ENCODE measurements at regions not wholly inside any gene's neighbourhood (a gene's known extent, or its start where the extent isn't known, plus 50 kb on each side); places are given as distances from the start of the nearest gene placed in this dataset.

DNA sequence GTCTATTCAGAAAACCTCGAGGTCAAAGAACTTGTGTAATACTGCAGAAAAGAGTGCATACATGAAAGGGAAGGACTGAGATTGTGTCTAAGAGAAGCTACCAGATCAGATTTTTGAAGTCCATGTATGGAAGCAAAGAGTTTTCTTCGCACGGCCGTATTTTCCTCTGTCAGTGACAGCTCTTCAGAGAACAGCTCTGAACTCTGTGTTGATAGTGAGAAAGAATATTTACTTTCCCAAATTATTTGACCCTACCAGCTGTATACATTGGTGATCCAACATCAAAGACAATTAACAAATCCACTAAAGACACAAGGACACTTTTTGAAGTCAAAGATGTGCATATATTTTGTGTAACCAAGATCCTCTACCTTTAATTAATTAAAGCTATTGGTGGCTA, 107.8 kb upstream of the PSMD7 start (continued):
- TF ChIP-seq, protein P1, sequence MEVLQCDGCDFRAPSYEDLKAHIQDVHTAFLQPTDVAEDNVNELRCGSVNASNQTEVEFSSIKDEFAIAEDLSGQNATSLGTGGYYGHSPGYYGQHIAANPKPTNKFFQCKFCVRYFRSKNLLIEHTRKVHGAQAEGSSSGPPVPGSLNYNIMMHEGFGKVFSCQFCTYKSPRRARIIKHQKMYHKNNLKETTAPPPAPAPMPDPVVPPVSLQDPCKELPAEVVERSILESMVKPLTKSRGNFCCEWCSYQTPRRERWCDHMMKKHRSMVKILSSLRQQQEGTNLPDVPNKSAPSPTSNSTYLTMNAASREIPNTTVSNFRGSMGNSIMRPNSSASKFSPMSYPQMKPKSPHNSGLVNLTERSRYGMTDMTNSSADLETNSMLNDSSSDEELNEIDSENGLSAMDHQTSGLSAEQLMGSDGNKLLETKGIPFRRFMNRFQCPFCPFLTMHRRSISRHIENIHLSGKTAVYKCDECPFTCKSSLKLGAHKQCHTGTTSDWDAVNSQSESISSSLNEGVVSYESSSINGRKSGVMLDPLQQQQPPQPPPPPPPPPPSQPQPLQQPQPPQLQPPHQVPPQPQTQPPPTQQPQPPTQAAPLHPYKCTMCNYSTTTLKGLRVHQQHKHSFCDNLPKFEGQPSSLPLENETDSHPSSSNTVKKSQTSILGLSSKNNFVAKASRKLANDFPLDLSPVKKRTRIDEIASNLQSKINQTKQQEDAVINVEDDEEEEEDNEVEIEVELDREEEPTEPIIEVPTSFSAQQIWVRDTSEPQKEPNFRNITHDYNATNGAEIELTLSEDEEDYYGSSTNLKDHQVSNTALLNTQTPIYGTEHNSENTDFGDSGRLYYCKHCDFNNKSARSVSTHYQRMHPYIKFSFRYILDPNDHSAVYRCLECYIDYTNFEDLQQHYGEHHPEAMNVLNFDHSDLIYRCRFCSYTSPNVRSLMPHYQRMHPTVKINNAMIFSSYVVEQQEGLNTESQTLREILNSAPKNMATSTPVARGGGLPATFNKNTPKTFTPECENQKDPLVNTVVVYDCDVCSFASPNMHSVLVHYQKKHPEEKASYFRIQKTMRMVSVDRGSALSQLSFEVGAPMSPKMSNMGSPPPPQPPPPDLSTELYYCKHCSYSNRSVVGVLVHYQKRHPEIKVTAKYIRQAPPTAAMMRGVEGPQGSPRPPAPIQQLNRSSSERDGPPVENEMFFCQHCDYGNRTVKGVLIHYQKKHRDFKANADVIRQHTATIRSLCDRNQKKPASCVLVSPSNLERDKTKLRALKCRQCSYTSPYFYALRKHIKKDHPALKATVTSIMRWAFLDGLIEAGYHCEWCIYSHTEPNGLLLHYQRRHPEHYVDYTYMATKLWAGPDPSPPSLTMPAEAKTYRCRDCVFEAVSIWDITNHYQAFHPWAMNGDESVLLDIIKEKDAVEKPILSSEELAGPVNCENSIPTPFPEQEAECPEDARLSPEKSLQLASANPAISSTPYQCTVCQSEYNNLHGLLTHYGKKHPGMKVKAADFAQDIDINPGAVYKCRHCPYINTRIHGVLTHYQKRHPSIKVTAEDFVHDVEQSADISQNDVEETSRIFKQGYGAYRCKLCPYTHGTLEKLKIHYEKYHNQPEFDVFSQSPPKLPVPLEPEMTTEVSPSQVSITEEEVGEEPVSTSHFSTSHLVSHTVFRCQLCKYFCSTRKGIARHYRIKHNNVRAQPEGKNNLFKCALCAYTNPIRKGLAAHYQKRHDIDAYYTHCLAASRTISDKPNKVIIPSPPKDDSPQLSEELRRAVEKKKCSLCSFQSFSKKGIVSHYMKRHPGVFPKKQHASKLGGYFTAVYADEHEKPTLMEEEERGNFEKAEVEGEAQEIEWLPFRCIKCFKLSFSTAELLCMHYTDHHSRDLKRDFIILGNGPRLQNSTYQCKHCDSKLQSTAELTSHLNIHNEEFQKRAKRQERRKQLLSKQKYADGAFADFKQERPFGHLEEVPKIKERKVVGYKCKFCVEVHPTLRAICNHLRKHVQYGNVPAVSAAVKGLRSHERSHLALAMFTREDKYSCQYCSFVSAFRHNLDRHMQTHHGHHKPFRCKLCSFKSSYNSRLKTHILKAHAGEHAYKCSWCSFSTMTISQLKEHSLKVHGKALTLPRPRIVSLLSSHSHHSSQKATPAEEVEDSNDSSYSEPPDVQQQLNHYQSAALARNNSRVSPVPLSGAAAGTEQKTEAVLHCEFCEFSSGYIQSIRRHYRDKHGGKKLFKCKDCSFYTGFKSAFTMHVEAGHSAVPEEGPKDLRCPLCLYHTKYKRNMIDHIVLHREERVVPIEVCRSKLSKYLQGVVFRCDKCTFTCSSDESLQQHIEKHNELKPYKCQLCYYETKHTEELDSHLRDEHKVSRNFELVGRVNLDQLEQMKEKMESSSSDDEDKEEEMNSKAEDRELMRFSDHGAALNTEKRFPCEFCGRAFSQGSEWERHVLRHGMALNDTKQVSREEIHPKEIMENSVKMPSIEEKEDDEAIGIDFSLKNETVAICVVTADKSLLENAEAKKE (CRISPR knock-in tag; IDR thresholded peaks at IDR 0.05): no peak
- no peak for TF ChIP-seq POLR2AphosphoS5 (IDR thresholded peaks at IDR 0.05; ENCODE audit: low read depth)
- TF ChIP-seq ZNF331 (CRISPR knock-in tag; IDR thresholded peaks at IDR 0.05; ENCODE audit: low read depth): no peak
- TF ChIP-seq ZNF114 (CRISPR knock-in tag; IDR thresholded peaks at IDR 0.05): no peak
- no peak for TF ChIP-seq CREB1 (CRISPR knock-in tag; IDR thresholded peaks at IDR 0.05; ENCODE audit: low read depth)
- TF ChIP-seq, protein P2, sequence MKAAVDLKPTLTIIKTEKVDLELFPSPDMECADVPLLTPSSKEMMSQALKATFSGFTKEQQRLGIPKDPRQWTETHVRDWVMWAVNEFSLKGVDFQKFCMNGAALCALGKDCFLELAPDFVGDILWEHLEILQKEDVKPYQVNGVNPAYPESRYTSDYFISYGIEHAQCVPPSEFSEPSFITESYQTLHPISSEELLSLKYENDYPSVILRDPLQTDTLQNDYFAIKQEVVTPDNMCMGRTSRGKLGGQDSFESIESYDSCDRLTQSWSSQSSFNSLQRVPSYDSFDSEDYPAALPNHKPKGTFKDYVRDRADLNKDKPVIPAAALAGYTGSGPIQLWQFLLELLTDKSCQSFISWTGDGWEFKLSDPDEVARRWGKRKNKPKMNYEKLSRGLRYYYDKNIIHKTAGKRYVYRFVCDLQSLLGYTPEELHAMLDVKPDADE (IDR thresholded peaks at IDR 0.05): no peak
- no peak for TF ChIP-seq NANOG (IDR thresholded peaks at IDR 0.05; ENCODE audit: borderline replicate concordance)
- TF ChIP-seq STAT1 (IDR thresholded peaks at IDR 0.05; ENCODE audit: unreplicated experiment): no peak

DNA sequence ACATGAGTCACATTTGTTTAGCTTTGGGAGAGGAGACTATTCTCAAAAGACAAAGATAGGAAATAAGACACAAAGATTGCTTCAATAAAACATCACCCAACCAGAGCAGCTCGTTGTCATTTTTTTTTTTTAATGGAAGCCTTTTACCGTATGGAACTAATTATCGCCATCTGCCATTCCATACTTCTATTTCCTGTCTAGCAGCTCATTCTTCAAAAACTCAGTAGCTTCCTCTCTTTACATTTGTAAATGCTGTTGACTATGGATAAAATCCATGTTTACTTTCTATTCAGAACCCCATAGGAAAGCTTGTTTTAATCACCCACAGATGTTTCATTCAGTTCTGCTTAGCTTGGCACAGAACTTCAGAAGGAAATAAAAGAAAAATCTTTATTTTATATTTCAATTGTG, 110.0 kb upstream of the PSMD7 start:
- H3K4me2 ChIP-seq: no peak overlapping the region
- H3K27ac ChIP-seq (ENCODE audit: low read depth): no peak overlapping the region
- no peak for ATAC-seq
- no peak for TF ChIP-seq CREB1 (CRISPR knock-in tag; IDR thresholded peaks at IDR 0.05; ENCODE audit: low read depth)
- TF ChIP-seq, protein P1 (CRISPR knock-in tag; IDR thresholded peaks at IDR 0.05): no peak
- no peak for TF ChIP-seq NANOG (IDR thresholded peaks at IDR 0.05; ENCODE audit: borderline replicate concordance)
- TF ChIP-seq ZNF114 (CRISPR knock-in tag; IDR thresholded peaks at IDR 0.05): no peak
- no peak for TF ChIP-seq JUNB (IDR thresholded peaks at IDR 0.05; ENCODE audit: unreplicated experiment)

More for the DNA sequence above, 110.0 kb upstream of the PSMD7 start:
- Mint-ChIP-seq H3K4me3 (no peak overlapping the region), H3K27me3 (ENCODE audit: insufficient read depth, low read depth, poor library complexity) (peaks cover 4% of the 10 kb centered on the region), H3K4me1 (no peaks in the 10 kb centered on the region), H3K9me3 (peaks cover 7% of the 10 kb centered on the region; the same call in 2 of the 3 replicates), H3K36me3 (ENCODE audit: low read depth) (no peaks in the 10 kb centered on the region), H3K27ac (no peak overlapping the region)
- H4K20me1 ChIP-seq (replicated peaks; ENCODE audit: insufficient read depth): no peaks in the 10 kb centered on the region
- H2AFZ ChIP-seq: no peak overlapping the region
- 0 out of 2 replicates have a peak, but pooled peaks cover 2% of the 10 kb centered on the region for H3K9me2 ChIP-seq (ENCODE audit: insufficient read depth)
- DNase-seq (ENCODE audit: low spot score): no peak
- H3K4me1 ChIP-seq (ENCODE audit: insufficient read depth): no peaks in the 10 kb centered on the region
- no peaks in the 10 kb centered on the region for H3F3A ChIP-seq (replicated peaks; ENCODE audit: low read depth)
- no peak overlapping the region for H3K4me3 ChIP-seq
- H3K79me2 ChIP-seq (replicated peaks; ENCODE audit: insufficient read depth): no peaks in the 10 kb centered on the region
- no peaks in the 10 kb centered on the region for H3K27me3 ChIP-seq (ENCODE audit: insufficient read depth)
- H3K36me3 ChIP-seq (ENCODE audit: insufficient read depth): no peaks in the 10 kb centered on the region
